HG03108 (cell line): ENCODE measurements at regions not wholly inside any gene's neighbourhood (a gene's known extent, or its start where the extent isn't known, plus 50 kb on each side); places are given as distances from the start of the nearest gene placed in this dataset.
A peak's percentile ranks its signal among the peaks of the same experiment; 100 is the strongest.
"Not testable (repeated sequence)": the region's sequence is repeated elsewhere in the genome, so short reads cannot be mapped to it uniquely, and the experiment has no call there.

Experiments used
- ATAC-seq: cut with Tn5 transposase; IDR thresholded peaks from one replicate; pipeline ENCODE4 v1.9.1; 2021; ENCODE audit warnings: moderate library complexity; ENCODE audit not compliant: unreplicated experiment

DNA sequence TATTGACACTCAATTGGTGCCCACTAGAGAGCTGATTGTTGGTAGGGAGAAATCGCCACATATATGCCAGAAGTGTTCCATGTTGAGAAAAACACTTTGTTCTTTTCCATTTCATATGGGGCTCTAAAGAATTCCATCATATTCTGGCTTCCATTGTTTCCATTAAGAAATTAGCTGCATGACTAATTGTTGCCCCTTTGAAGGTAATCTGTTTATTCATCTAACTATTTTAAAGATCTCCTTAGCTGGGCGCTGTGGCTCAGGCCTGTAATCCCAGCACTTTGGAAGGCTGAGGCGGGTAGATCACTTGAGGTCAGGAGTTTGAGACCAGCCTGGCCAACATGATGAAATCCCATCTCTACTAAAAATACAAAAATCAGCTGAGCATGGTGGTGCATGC is 109.9 kb downstream of the MRPL14 start:
- not testable (repeated sequence) for ATAC-seq

DNA sequence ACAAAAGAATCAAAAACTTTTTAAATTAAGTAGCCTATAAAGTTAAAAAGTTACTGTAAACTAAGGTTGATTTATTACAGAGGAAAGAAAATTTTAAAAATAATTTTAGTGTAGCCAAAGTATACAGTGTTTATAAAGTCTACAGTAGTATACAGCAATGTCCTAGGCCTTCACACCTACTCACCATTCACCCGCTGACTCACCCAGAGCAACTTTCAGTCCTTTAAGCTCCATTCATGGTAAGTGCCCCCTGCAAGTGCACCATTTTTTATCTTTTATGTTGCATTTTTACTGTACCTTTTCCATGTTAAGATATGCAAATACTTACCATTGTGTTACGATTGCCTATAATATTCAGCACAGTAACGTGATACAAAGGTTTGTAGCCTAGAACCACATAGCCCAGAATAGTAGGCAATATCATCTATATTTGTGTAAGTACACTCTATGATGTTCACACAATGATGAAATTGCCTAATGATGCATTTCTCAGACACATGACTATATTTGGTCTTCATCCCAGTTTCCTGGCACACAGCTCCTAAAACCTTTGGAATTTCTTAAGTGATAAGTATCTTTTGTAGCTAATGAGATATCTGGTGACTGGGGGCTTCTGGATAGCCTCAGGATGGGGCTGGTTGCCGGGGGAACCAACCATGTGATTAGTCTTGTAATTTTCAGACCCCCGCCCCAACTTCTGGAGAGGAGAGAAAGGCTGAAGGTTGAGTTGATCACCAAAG is 111.0 kb downstream of the MRPL14 start:
- no peak for ATAC-seq

GRCh38 chr6:44012078-44012493 is 115.2 kb downstream of the MRPL14 start:
- ATAC-seq: no peak

GRCh38 chr6:44011350-44011920 is 115.8 kb downstream of the MRPL14 start:
- ATAC-seq: no peak

DNA sequence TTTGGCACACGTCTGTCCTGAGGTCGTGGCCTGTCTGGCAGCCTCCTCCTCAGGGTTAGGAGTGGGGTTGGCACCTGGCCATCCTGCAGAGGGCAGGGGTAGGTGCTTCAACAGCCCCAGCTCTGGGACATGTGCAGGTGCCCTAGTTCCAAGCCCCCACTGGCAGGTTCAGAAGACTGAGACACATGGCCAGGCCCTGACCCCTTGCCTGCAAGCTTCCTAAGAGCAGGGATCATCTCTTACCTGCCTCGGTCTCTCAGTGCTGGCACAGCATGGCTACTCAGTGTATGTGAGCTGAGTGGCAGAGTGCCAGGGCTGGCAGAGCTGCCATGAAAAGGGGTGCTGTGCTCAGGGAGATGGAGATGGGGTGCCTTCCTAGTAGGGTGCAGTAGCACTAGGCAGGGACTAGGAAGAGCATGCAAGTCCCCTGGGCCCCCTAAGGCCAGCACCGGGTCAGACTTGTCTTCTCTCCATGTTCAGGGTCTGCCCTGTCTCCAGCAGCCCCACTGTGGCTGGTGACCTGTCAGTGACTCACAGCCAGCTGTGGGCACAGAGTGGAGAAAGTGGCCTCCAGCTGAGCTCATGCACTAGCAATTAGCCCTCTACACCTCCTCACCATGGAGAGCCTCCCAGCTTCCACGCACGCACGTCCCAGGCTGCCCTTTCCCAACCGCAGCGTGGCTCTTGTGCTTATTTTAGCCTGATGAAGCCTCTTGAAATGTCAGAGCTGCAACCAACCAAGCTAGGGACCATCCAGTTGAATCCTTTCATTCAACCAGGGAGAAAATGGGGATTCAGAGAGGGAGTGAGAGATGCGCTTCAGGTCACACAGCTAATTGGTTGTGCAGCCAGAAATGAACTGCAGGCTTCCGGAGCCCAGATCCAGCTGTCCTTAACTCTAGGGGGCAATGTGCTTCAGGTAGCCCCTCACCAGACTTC is 116.6 kb downstream of the MRPL14 start:
- ATAC-seq: no peak

- ATAC-seq: no peak
Observed at GRCh38 chr6:44009425-44010321, 117.6 kb downstream of the MRPL14 start.

GRCh38 chr6:44008821-44009370 is 118.4 kb downstream of the MRPL14 start:
- no peak for ATAC-seq

DNA sequence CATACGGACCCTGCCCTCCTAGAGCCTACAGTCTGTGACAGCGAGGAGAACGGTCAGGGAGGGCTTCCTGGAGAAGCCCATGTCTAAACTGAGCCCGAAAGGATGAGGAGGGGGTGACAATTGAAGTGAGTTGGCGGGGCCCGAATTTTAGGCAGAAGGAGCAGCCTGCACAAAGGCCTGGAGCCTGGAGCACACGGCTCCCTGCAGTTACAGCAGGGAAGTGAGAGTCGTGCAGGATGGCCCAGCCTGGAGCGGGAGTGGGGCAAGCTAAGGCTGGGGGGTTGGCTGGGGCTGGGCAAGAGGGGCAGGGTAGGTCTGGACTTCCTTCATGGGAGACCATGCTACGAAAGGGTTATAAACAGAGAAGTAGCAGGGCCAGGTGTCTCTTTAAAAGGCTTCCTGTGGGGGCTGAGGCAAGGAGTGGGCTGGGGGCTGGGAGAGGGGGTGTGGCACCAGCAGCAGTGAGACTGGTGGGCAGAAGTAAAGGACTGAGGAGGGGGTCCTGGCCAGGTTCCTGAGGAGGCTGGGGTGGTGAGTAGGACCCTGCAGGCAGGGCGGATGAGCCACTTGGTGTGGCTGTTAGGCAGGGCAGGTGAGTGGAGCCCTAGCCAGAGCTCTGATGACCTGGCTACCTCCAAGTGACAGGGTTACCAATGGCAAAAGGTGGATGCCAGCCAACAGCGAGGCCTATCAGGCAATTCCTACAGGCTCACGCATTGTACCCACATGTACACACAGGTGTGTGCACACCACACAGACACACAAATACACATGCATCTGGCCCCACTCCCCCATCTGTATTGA is 119.2 kb downstream of the MRPL14 start:
- no peak for ATAC-seq

GRCh38 chr6:44006872-44007303 is 120.4 kb downstream of the MRPL14 start:
- ATAC-seq: no peak

GRCh38 chr6:44006123-44006871 is 121.0 kb downstream of the MRPL14 start:
- ATAC-seq: no peak

DNA sequence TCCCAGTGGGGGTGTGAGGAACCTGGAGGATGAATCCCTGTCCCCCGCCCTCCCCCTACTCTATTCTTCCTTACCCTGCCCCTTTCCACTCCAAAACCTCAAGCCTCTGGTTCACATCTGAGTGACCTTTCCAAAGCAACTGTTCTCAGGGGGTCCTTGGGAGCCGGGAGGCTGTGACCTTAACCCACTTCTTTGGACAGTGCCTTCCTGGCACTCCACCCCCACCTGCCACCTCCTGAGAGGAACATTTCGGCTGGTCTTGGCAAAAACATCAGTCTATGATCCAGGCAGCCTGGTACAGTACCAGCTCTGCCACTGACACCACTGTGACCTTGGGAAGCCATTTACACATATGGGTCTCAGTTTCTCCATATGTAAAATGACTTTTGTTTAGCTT is 121.7 kb downstream of the MRPL14 start:
- no peak for ATAC-seq

DNA sequence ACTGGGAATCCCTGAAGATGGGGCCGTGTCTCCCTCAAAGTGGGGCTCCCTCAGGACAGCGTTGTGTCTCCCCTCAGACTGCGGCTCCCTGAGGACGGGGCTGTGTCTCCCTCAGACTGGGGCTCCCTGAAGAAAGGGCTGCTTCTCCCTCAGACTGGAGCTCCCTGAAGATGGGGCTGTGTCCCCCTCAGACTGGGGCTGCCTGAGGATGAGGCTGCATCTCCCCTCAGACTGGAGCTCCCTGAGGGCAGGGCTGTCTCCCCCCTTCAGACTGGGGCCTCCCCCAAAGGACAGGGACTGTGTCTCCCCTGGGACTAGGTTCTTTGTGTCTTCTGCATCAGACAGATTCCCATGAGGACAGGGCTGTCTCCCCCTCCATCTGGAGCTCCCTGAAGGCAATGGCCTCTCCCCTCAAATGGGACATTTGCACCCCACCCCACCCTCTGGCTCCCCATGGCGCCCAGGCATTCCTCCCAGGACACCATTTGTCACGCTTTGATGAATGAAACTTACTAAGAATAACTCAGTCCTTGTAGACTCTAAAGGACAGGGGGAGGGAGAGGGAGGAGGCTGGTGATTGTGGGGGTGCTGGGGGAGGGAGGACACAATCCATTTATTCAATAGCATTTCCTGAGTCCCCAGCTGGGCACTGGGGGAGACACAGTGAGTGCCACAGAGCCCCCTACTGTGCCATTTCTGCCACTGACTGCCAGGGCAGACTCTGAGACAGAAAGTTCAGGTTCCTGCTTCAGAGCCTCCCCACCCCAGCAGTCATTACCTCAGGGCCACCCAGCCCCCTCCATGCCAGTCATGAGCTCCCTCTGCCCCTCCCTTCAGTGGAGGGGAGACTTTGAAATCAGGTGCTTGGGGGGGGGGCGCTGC is 122.4 kb downstream of the MRPL14 start:
- ATAC-seq: no peak

DNA sequence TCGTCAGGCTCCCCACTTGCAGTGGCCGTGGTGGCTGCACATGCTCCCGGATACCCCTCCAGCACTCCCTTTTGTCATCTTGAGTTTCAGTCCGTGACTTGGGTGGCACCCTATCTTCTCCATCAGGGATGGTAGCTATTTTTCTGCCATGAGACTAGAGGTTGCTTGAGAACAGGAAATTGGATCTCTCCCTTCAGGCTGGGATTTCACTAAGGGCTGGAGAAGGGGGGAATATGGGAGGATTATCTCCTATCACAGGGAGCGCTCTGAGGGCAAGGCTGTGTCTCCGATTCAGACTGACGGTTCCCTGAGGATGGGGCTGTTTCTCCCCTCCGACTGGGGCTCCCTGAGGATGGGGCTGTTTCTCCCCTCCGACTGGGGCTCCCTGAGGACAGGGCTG is 123.1 kb downstream of the MRPL14 start:
- ATAC-seq: no peak

DNA sequence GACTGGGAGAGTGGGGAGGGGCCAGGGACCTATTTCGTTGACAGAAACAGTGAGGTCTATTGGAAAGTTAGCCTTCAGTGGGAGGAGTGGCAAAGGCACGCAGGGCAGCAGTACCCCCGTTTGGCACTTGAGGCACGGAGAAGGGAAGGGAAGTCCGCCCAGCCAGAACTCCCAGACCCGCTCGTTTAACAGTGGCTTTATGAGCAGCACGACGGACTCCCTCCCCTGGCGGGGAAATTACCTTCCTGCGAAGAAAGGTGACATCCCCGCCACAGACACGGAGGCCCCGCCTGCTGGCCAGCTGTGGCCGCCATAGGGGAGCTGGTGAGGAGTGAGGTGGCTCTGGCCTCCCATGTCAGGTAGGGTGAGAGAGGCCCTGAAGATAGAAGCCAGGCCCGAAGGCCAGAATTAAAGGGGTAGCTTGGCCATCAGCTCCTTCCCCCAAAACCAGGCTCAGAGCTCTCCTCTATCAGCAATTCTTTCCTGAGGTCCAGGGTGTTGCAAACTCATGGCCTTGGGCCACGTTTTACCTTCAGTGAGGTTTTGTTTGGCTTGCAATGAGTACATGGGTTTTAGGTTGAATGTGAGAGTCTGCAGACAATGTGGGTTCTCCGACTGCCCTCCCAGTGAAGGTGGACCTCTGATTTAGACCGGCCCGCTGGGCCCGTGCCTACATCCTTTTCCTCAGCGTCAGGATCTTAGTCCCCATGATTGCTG is 123.7 kb downstream of the MRPL14 start:
- ATAC-seq: peak; percentile 5

DNA sequence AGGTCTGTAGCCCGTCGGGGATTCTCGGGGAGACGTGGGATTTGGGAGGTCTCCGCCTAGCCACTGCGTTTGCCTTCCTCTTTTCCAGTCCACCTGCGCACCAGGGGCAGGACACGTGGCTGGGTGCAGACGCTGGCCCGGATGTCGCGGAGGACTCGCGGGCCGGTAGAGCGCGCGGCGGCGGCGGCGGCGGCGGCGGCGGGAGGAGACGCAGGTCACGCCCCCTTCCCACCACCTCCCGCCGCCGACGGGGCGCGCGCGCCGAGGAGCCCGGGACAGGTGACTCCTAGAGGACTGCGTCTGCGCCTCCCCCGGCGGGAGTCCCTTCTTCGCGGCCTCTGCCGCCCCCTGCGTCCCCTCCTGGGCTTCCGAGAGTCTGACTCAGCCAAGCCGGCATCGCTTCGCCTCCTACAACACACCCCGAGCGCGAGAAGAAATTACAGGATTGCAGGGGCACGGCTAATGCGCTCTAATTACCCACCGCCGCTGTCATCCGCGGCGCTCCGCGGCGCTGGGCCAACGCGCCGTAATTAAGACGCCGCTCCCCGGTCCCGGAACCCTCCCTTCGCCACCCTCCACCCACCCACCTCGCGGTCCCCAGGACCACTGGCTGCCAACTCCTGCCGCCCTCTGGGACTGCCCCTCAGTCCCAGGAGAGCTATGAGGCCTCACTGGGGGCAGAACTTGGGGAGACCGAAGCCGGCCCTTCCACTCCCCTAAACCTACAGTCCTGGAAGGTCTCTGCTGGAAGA is 124.5 kb downstream of the MRPL14 start:
- peak; percentile 32 for ATAC-seq

- ATAC-seq: no peak
Observed at GRCh38 chr6:44002067-44002592, 125.1 kb downstream of the MRPL14 start.
